ENCODE measurements at regions not wholly inside any gene's neighbourhood (a gene's known extent, or its start where the extent isn't known, plus 50 kb on each side); places are given as distances from the start of the nearest gene placed in this dataset.

DNA sequence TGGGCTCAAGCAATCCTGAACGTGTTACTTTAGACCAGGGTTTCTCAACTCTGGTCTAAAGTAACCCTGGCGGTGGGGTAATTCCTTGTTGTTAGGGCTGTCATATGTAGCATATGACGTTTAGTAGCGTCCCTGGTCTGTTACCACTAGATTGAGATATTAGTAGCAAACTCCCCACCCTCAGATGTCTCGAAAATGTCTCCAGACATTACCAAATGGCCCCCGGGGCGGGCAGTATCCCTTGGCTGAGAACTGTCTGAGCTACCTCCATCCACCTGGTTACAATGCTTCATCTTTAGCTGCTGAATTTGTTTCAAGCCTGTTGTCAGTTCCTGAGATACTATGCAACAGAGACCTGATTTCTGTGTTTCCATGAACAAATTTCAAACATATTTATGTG, 56.7 kb downstream of the CLDN34 start:
- TF ChIP-seq, protein P1, sequence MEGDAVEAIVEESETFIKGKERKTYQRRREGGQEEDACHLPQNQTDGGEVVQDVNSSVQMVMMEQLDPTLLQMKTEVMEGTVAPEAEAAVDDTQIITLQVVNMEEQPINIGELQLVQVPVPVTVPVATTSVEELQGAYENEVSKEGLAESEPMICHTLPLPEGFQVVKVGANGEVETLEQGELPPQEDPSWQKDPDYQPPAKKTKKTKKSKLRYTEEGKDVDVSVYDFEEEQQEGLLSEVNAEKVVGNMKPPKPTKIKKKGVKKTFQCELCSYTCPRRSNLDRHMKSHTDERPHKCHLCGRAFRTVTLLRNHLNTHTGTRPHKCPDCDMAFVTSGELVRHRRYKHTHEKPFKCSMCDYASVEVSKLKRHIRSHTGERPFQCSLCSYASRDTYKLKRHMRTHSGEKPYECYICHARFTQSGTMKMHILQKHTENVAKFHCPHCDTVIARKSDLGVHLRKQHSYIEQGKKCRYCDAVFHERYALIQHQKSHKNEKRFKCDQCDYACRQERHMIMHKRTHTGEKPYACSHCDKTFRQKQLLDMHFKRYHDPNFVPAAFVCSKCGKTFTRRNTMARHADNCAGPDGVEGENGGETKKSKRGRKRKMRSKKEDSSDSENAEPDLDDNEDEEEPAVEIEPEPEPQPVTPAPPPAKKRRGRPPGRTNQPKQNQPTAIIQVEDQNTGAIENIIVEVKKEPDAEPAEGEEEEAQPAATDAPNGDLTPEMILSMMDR (IDR thresholded peaks at IDR 0.05; ENCODE audit: borderline replicate concordance, extremely low read depth, low read length, poor library complexity, severe bottlenecking) = no peak
- no peak for TF ChIP-seq EZH2 (IDR thresholded peaks at IDR 0.05; ENCODE audit: borderline replicate concordance, low read depth, low read length, severe bottlenecking)
